ENCODE measurements at regions not wholly inside any gene's neighbourhood (a gene's known extent, or its start where the extent isn't known, plus 50 kb on each side); places are given as distances from the start of the nearest gene placed in this dataset.

DNA sequence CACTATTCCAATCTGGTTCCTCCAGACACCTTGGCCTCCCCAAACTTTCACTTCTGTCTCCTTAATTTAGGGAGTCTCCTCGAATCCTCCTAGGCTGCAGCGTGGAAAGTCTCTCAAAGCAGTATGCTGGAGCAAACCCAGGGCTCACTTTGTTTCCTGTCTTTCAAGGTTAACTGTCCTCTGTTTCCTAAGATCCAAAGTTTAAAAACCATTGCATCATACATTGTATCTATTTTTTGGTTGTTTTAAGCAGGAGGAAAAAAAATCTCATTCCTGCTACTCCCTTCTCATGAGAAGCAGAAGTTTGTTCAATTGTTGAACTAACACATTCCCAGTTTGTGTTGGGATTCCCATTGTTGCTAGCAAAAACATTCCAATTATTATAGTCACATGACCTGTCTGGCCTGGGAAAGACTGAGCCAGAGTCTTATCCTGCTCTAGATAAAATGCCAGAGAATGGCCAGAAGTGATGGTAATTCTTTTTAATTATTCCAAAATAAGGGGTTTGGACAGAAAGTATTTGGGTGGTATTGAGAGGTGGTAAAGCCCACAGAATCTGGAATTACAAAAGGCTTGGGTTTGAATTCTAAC is 67.3 kb downstream of the HSPB8 start:
- H4K5ac ChIP-seq (ENCODE audit: insufficient read length, low read depth, low read length), result no peak overlapping the region
- no peaks in the 10 kb centered on the region; the same call in 1 of the 2 replicates for H3K4me1 ChIP-seq (ENCODE audit: insufficient read depth, low read length)
- no peak overlapping the region for H2BK120ac ChIP-seq (ENCODE audit: low read depth, low read length, poor library complexity, severe bottlenecking)
- H3K23ac ChIP-seq (ENCODE audit: insufficient read length, low read depth, low read length), result no peak overlapping the region
- H3K9ac ChIP-seq (ENCODE audit: extremely low read depth, insufficient read length, low read length), result no peak overlapping the region
- H3K56ac ChIP-seq (ENCODE audit: insufficient read length, low read depth, low read length), result no peak overlapping the region
- no peaks in the 10 kb centered on the region for H4K20me1 ChIP-seq (ENCODE audit: control insufficient read depth, insufficient read depth, insufficient read length)
- TF ChIP-seq CTCF (conservative IDR thresholded peaks at IDR 0.05), result no peak
- no peak overlapping the region for H4K91ac ChIP-seq (ENCODE audit: insufficient read length, low read depth, low read length)
- no peaks in the 10 kb centered on the region for H3K27me3 ChIP-seq (ENCODE audit: insufficient read depth, low read length)
- no peaks in the 10 kb centered on the region for H3K79me2 ChIP-seq (ENCODE audit: insufficient read depth, low read length)
- no peak overlapping the region for H4K8ac ChIP-seq (replicated peaks; ENCODE audit: insufficient read length, low read depth, low read length)
- Mint-ChIP-seq H3K27ac (no peak overlapping the region), H3K27me3 (ENCODE audit: low read depth) (no peaks in the 10 kb centered on the region; the same call in 1 of the 2 replicates), H3K9me3 (no peaks in the 10 kb centered on the region; a peak in 1 of 5 replicates), H3K4me1 (peaks cover 3 to 9% of the 10 kb centered on the region in 2 experiments; a peak in 3 of 4 replicates), H3K4me3 (no peak overlapping the region), H3K36me3 (ENCODE audit: insufficient read depth in 1 of 3, low read depth in 3 of 3) (peaks cover 0 to 3% (median 1%) of the 10 kb centered on the region in 3 experiments; a peak in 3 of 7 replicates)
- no peaks in the 10 kb centered on the region for H3K9me3 ChIP-seq (ENCODE audit: control insufficient read depth, low read depth, low read length)
- no peaks in the 10 kb centered on the region for H3K23me2 ChIP-seq (ENCODE audit: insufficient read length, low read depth, low read length, poor library complexity, severe bottlenecking)
- DNase-seq, result no peak
- no CpG with 5 or more reads among the region's 2 CpGs for whole genome bisulfite sequencing (ENCODE audit: extremely low coverage, insufficient read length, low lambda C conversion rate)
- H3K79me1 ChIP-seq (ENCODE audit: insufficient read depth, low read depth, low read length, poor library complexity, severe bottlenecking), result no peaks in the 10 kb centered on the region
- H3K4me2 ChIP-seq (ENCODE audit: insufficient read depth, insufficient read length, low read length), result no peak overlapping the region
- no peak overlapping the region for H2BK5ac ChIP-seq (ENCODE audit: insufficient read length, low read length)
- no peak overlapping the region for H3T11ph ChIP-seq (ENCODE audit: low read length)
- H2BK12ac ChIP-seq (ENCODE audit: insufficient read length, low read depth, low read length), result no peak overlapping the region
- H2BK15ac ChIP-seq (ENCODE audit: low read depth, low read length), result no peak overlapping the region
- H2AFZ ChIP-seq (ENCODE audit: low read length), result peak overlapping the region; percentile 14
- H3K4ac ChIP-seq (ENCODE audit: low read depth, low read length), result no peak overlapping the region
- no peak overlapping the region for H3K18ac ChIP-seq (ENCODE audit: insufficient read length, low read depth, low read length)
- no peak overlapping the region for H3K14ac ChIP-seq (ENCODE audit: insufficient read depth, low read length)
- no peak overlapping the region for H2BK20ac ChIP-seq (ENCODE audit: low read depth, low read length, poor library complexity, severe bottlenecking)
- no peak overlapping the region for H3K27ac ChIP-seq (ENCODE audit: insufficient read length, low read depth, low read length)
- no peak overlapping the region for H2AK5ac ChIP-seq (ENCODE audit: insufficient read length, low read length)

Measured in H9 (cell line).